Stomach (tissue), 8 donors: ENCODE measurements at regions not wholly inside any gene's neighbourhood (a gene's known extent, or its start where the extent isn't known, plus 50 kb on each side); places are given as distances from the start of the nearest gene placed in this dataset.

Source experiments
- DNase-seq, 2 donors: peaks; one replicate each; pipeline versions ENCODE4 v3.0.0 to v3.0.0-alpha.2; 2013 to 2019
- H3K27ac ChIP-seq, 5 donors: fragments of 200-600 bp in 4 of 5; sonication (generic) in 4 of 5; one replicate each; pipeline ENCODE4 v1.5.1; 2013 to 2019; ENCODE audit warnings: mild to moderate bottlenecking in 1 of 5, moderate library complexity in 1 of 5
- H3K27me3 ChIP-seq, 3 donors: fragments of 200-600 bp; sonication (generic); one replicate each; pipeline ENCODE4 v1.5.1; 2017 to 2019; ENCODE audit warnings: mixed run types in 1 of 3
- H3K36me3 ChIP-seq, 4 donors: fragments of 200-600 bp; sonication (generic); 1 replicate in 3 of 4; 2 replicates in 1 of 4; pipeline ENCODE4 v1.5.1; 2016 to 2019
- H3K4me1 ChIP-seq, 4 donors: fragments of 200-600 bp; sonication (generic); one replicate each; pipeline ENCODE4 v1.5.1; 2016 to 2019
- H3K4me3 ChIP-seq, 4 donors: fragments of 200-600 bp; sonication (generic) in 3 of 4; one replicate each; pipeline ENCODE4 v1.5.1; 2016 to 2019; ENCODE audit warnings: mild to moderate bottlenecking in 1 of 4
- H3K9me3 ChIP-seq, 4 donors: fragments of 200-600 bp; sonication (generic); one replicate each; pipeline ENCODE4 v1.5.1; 2016 to 2019
- CTCF ChIP-seq, 7 experiments: fragments of 450-650 bp in 4 of 7; fragments of 200-600 bp in 3 of 7; sonication (generic) in 3 of 7; IDR thresholded peaks; one replicate each; pipeline ENCODE4 v1.5.1; 2016 to 2019; ENCODE audit warnings: antibody characterized with exemption in 7 of 7, control low read depth in 2 of 7, mild to moderate bottlenecking in 1 of 7
- EP300 ChIP-seq: sonication (generic); formaldehyde crosslinking; IDR thresholded peaks from one replicate; pipeline ENCODE4 v1.6.1; 2017; ENCODE audit warnings: antibody characterized with exemption
- POLR2A ChIP-seq, 4 donors: fragments of 450-650 bp; IDR thresholded peaks; one replicate each; pipeline ENCODE4 v1.6.1; 2016; ENCODE audit warnings: antibody characterized with exemption in 4 of 4, control low read depth in 2 of 4, mild to moderate bottlenecking in 1 of 4, moderate library complexity in 1 of 4
- POLR2AphosphoS5 ChIP-seq, 3 donors: sonication (generic); formaldehyde crosslinking; IDR thresholded peaks; one replicate each; pipeline ENCODE4 v1.6.1; 2016; ENCODE audit warnings: antibody characterized with exemption in 3 of 3
- WGBS, 5 donors: extraction: QIAGEN DNeasy Blood & Tissue Kit in 3 of 5; methylation state at CpG; one replicate each; pipeline versions ENCODE4 v1.1.5 to v1.1.7; 2013 to 2018; 5-methylcytosine and 5-hydroxymethylcytosine counted together
- intact Hi-C: fragments of 100-400 bp; cut with DNase I; formaldehyde crosslinking; loops from one replicate; pipeline ENCODE4 v1.15.1; 2023; ENCODE audit warnings: low total_unique reads
- donor health status: healthy with polysubstance abuse.
- donor health status: Bipolar disorder and iron deficiency.
- donor health status: healthy.

- no peak overlapping the region for H3K27ac ChIP-seq
- H3K27me3 ChIP-seq = no peaks in the 10 kb centered on the region
- H3K4me1 ChIP-seq = no peaks in the 10 kb centered on the region
- no peak for DNase-seq
- H3K4me3 ChIP-seq = no peak overlapping the region
- WGBS, 5 donors = 72 to 84% (median 81%) methylated on average over 4 of the region's 4 CpGs
- H3K9me3 ChIP-seq = peaks cover 0 to 8% (median 0%) of the 10 kb centered on the region in 4 donors
- H3K36me3 ChIP-seq = no peaks in the 10 kb centered on the region
- no peak for TF ChIP-seq POLR2A (IDR thresholded peaks at IDR 0.05)
- no peak for TF ChIP-seq POLR2AphosphoS5 (IDR thresholded peaks at IDR 0.05)
- no peak for TF ChIP-seq CTCF (IDR thresholded peaks at IDR 0.05)
- TF ChIP-seq EP300 = no peak
- intact Hi-C loops = no loop called here
These were observed 160.2 kb upstream of the LMNTD1 start for GRCh38 chr12:25713264-25713663.

DNA sequence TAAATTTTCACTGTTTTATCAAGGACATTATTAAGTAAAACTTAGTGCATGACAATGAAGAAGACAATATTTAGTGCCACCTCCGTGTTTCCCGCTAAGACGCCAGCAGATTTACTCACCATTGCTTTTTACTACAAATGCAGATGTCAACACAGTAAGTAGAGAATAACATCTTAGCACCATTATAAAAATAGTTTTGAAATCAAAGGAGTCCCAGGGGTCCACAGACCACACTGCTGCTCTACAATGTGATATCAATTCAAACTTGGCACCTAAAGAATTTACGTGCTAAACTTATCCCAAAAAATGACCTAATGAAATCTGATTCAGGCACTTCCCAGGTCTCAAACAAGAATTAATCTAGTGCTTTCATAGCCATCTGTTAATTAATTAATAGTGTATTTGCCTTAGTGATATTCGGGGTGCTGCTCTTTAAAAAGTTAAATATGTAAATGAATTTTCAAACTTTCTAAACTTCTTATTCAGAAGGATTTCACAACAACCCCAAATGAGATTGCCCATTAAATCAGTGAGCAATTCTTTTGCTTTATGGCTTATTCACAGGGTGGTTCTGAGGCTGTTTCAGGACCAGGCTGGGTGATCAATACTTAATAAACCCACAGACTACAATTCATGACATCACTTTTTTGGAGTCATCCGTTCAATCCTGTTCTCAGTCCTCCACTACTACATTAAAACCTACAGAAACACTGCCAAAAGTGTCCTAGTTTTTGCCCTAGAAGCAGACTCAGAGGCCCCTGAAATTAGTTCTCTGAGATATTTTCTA is 161.3 kb upstream of the LMNTD1 start:
- Histone ChIP-seq H3K27me3 (no peaks in the 10 kb centered on the region), H3K9me3 (peaks cover 0 to 8% (median 0%) of the 10 kb centered on the region in 4 donors), H3K4me3 (no peak overlapping the region), H3K27ac (no peak overlapping the region), H3K4me1 (no peaks in the 10 kb centered on the region), H3K36me3 (no peaks in the 10 kb centered on the region)
- 87 to 92% (median 91%) methylated on average over 6 of the region's 6 CpGs for WGBS, 5 donors
- no peak for TF ChIP-seq CTCF (IDR thresholded peaks at IDR 0.05)
- no peak for TF ChIP-seq POLR2AphosphoS5 (IDR thresholded peaks at IDR 0.05)
- TF ChIP-seq POLR2A (IDR thresholded peaks at IDR 0.05) = no peak
- TF ChIP-seq EP300 = no peak
- intact Hi-C loops = no loop called here
- no peak for DNase-seq

DNA sequence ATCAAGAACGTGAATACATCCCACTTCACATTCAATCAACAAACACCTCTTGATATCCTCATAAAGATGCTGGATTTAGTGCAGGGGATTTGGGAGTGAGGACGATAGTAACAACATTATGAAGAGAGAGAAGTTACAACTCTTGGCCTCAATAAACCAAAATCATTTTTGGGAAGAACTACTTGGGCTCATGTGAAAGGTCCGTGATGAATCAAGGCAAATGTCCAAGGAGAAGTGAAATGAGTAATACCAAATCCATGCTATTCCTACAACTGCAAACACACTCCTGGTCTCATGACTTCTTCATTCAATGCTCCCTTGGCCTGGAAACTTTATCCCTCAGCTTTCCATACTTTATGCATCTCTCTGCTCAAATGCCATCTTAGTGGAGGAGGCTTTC is 162.0 kb upstream of the LMNTD1 start:
- intact Hi-C loops = no loop called here
- no peak overlapping the region for H3K27ac ChIP-seq
- no peaks in the 10 kb centered on the region for H3K4me1 ChIP-seq
- H3K36me3 ChIP-seq = no peaks in the 10 kb centered on the region
- peak in 1 of 2 donors; percentile 9 for DNase-seq
- TF ChIP-seq EP300 (no peak), CTCF (IDR thresholded peaks at IDR 0.05) (no peak)
- H3K27me3 ChIP-seq = no peaks in the 10 kb centered on the region
- no peak overlapping the region for H3K4me3 ChIP-seq
- WGBS, 5 donors = 55 to 84% (median 76%) methylated on average over 3 of the region's 3 CpGs
- H3K9me3 ChIP-seq = peaks cover 0 to 8% (median 0%) of the 10 kb centered on the region in 4 donors

- H3K9me3 ChIP-seq = no peaks in the 10 kb centered on the region
- H3K36me3 ChIP-seq = no peaks in the 10 kb centered on the region
- H3K4me3 ChIP-seq = no peak overlapping the region
- no peak for DNase-seq
- TF ChIP-seq POLR2A (IDR thresholded peaks at IDR 0.05) (no peak), EP300 (no peak), POLR2AphosphoS5 (IDR thresholded peaks at IDR 0.05) (no peak), CTCF (IDR thresholded peaks at IDR 0.05) (no peak)
- no peaks in the 10 kb centered on the region for H3K27me3 ChIP-seq
- H3K4me1 ChIP-seq = no peaks in the 10 kb centered on the region
- intact Hi-C loops = no loop called here
- no peak overlapping the region for H3K27ac ChIP-seq
These were observed 163.8 kb upstream of the LMNTD1 start for GRCh38 chr12:25716842-25717241.
